Trophoblast cell (in vitro differentiated cells and primary cell): ENCODE measurements at regions not wholly inside any gene's neighbourhood (a gene's known extent, or its start where the extent isn't known, plus 50 kb on each side); places are given as distances from the start of the nearest gene placed in this dataset.

Source experiments
- DNase-seq, 2 donors: peaks; one replicate each; pipeline ENCODE4 v3.0.0-alpha.2; 2016
- H2AFZ ChIP-seq: 2 replicates; pipeline ENCODE4 v1.6.1; 2013; ENCODE audit warnings: low read length, moderate library complexity, mild to moderate bottlenecking; ENCODE audit not compliant: insufficient read depth, poor library complexity
- H2AK5ac ChIP-seq: 2 replicates; pipeline ENCODE4 v1.6.1; 2013; ENCODE audit warnings: mild to moderate bottlenecking, low read length
- H2BK120ac ChIP-seq: 2 replicates; pipeline ENCODE4 v1.6.1; 2013; ENCODE audit warnings: low read length, mild to moderate bottlenecking, moderate library complexity; ENCODE audit not compliant: insufficient read depth, poor library complexity
- H2BK12ac ChIP-seq: 2 replicates; pipeline ENCODE4 v1.6.1; 2013; ENCODE audit warnings: mild to moderate bottlenecking, low read length, moderate library complexity
- H2BK5ac ChIP-seq: 2 replicates; pipeline ENCODE4 v1.6.1; 2013; ENCODE audit warnings: low read length, low read depth, moderate library complexity, mild to moderate bottlenecking; ENCODE audit not compliant: poor library complexity
- H3K14ac ChIP-seq: 2 replicates; pipeline ENCODE4 v1.6.1; 2013; ENCODE audit warnings: mild to moderate bottlenecking, low read length
- H3K18ac ChIP-seq: 2 replicates; pipeline ENCODE4 v1.6.1; 2013; ENCODE audit warnings: mild to moderate bottlenecking, low read length
- H3K23ac ChIP-seq: 2 replicates; pipeline ENCODE4 v1.6.1; 2013; ENCODE audit warnings: low read length
- H3K27ac ChIP-seq: 2 replicates; pipeline ENCODE4 v1.5.1; 2013; ENCODE audit warnings: low read depth, mild to moderate bottlenecking, inconsistent platforms, low read length, moderate library complexity
- H3K27me3 ChIP-seq: 2 replicates; pipeline ENCODE4 v1.6.1; 2013; ENCODE audit warnings: inconsistent platforms, mild to moderate bottlenecking, low read length, moderate library complexity; ENCODE audit not compliant: insufficient read depth
- H3K36me3 ChIP-seq, 2 experiments: 1 replicate in 1 of 2; 2 replicates in 1 of 2; pipeline ENCODE4 v1.6.1; 2013; ENCODE audit warnings: low read length in 2 of 2, mild to moderate bottlenecking in 2 of 2, moderate library complexity in 1 of 2; ENCODE audit not compliant: insufficient read depth in 2 of 2, control insufficient read depth in 1 of 2
- H3K4ac ChIP-seq: 2 replicates; pipeline ENCODE4 v1.6.1; 2013; ENCODE audit warnings: low read depth, mild to moderate bottlenecking, low read length, moderate library complexity
- H3K4me1 ChIP-seq, 2 experiments: 1 replicate in 1 of 2; 2 replicates in 1 of 2; pipeline ENCODE4 v1.6.1; 2013; ENCODE audit warnings: low read length in 2 of 2, mild to moderate bottlenecking in 2 of 2, moderate library complexity in 1 of 2; ENCODE audit not compliant: insufficient read depth in 2 of 2, control insufficient read depth in 1 of 2
- H3K4me2 ChIP-seq: 2 replicates; pipeline ENCODE4 v1.6.1; 2013; ENCODE audit warnings: inconsistent platforms, mild to moderate bottlenecking, low read length, moderate library complexity
- H3K4me3 ChIP-seq: 2 replicates; pipeline ENCODE4 v1.5.1; 2013; ENCODE audit warnings: mild to moderate bottlenecking, low read depth, low read length, inconsistent platforms
- H3K79me1 ChIP-seq: one replicate; pipeline ENCODE4 v1.6.1; 2013; ENCODE audit warnings: low read length
- H3K79me2 ChIP-seq: 2 replicates; pipeline ENCODE4 v1.6.1; 2013; ENCODE audit warnings: low read length, mild to moderate bottlenecking; ENCODE audit not compliant: control insufficient read depth, insufficient read depth, poor library complexity
- H3K9ac ChIP-seq: 2 replicates; pipeline ENCODE4 v1.6.1; 2013; ENCODE audit warnings: mild to moderate bottlenecking, low read length
- H3K9me3 ChIP-seq: 2 replicates; pipeline ENCODE4 v1.6.1; 2013; ENCODE audit warnings: low read depth, mild to moderate bottlenecking, control low read depth, inconsistent platforms, low read length; ENCODE audit not compliant: insufficient read depth
- H4K12ac ChIP-seq: 2 replicates; pipeline ENCODE4 v1.6.1; 2013; ENCODE audit warnings: low read depth, mild to moderate bottlenecking, low read length, moderate library complexity
- H4K8ac ChIP-seq: 2 replicates; pipeline ENCODE4 v1.6.1; 2013; ENCODE audit warnings: low read depth, mild to moderate bottlenecking, low read length, moderate library complexity
- H4K91ac ChIP-seq: one replicate; pipeline ENCODE4 v1.6.1; 2013; ENCODE audit warnings: low read depth, mild to moderate bottlenecking, low read length, moderate library complexity
- WGBS: extraction: QIAGEN DNeasy Blood & Tissue Kit; methylation state at CpG from one replicate; pipeline ENCODE4 v1.1.7; 2013; ENCODE audit warnings: missing lambda C conversion rate; ENCODE audit not compliant: insufficient read length, insufficient coverage; ENCODE audit errors: extremely low coverage; 5-methylcytosine and 5-hydroxymethylcytosine counted together

DNA sequence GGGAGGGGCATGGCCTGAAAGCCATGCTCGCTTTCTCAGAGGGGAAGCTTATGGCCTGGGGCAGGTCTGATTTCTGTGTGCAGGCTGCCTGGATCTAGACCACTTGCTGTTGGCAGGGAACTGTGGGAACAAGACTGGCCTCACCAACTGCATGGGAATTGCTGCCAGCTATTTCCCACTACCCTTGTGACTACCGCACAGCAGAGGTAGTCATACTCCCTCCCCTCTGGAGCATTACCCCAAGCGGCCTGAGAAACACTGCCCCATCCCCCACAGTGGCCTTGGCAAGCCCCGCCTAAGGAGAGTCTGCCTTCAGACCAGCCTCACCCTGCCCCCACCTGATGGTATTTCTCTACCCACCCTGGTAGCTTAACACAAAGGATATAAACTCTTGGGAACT is 199.4 kb upstream of the CADM2 start:
- H3K4me3 ChIP-seq, result no peak overlapping the region
- H2BK12ac ChIP-seq, result no peak overlapping the region
- no peak overlapping the region for H3K27ac ChIP-seq
- H3K14ac ChIP-seq, result no peak overlapping the region
- no peak overlapping the region for H2BK5ac ChIP-seq
- H3K79me2 ChIP-seq, result no peaks in the 10 kb centered on the region
- no peak overlapping the region for H3K23ac ChIP-seq
- H3K4ac ChIP-seq, result no peak overlapping the region
- H2AK5ac ChIP-seq, result no peak overlapping the region
- H3K4me2 ChIP-seq, result no peak overlapping the region
- no peaks in the 10 kb centered on the region for H3K36me3 ChIP-seq
- no peaks in the 10 kb centered on the region for H3K4me1 ChIP-seq
- no peaks in the 10 kb centered on the region for H3K27me3 ChIP-seq
- no peaks in the 10 kb centered on the region for H3K79me1 ChIP-seq
- H2AFZ ChIP-seq, result no peak overlapping the region
- no peak for DNase-seq
- no peak overlapping the region for H3K18ac ChIP-seq
- no CpG with 5 or more reads among the region's 4 CpGs for WGBS
- H2BK120ac ChIP-seq, result no peak overlapping the region
- no peak overlapping the region for H4K8ac ChIP-seq
- H4K91ac ChIP-seq, result no peak overlapping the region
- no peak overlapping the region for H3K9ac ChIP-seq
- no peak overlapping the region for H4K12ac ChIP-seq
- no peaks in the 10 kb centered on the region for H3K9me3 ChIP-seq

DNA sequence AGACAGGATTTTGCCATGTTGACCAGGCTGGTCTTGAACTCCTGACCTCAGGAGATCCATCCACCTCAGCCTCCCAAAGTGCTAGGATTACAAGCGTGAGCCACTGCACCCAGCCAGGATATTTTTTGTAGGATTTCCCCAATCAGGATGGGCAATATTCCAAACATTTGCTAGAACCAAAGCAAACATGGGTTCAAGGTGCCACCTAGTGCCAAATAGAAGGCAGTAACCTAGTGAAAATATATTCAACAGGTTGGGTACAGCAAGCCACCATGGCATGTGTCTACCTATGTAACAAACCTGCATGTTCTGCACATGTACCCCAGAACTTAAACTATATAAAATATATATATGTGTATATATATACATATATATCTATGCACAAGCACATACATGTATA is 185.9 kb upstream of the CADM2 start:
- Histone ChIP-seq H3K79me1 (no peaks in the 10 kb centered on the region), H2AFZ (no peak overlapping the region), H3K23ac (no peak overlapping the region), H3K4me3 (no peak overlapping the region), H2BK12ac (no peak overlapping the region), H4K8ac (no peak overlapping the region), H3K27ac (no peak overlapping the region), H3K4ac (no peak overlapping the region), H3K14ac (no peak overlapping the region), H3K36me3 (no peaks in the 10 kb centered on the region), H3K9me3 (no peaks in the 10 kb centered on the region), H3K9ac (no peak overlapping the region), H2BK120ac (no peak overlapping the region), H3K4me2 (no peak overlapping the region), H3K79me2 (no peaks in the 10 kb centered on the region), H4K91ac (no peak overlapping the region), H3K27me3 (no peaks in the 10 kb centered on the region), H2BK5ac (no peak overlapping the region), H3K4me1 (no peaks in the 10 kb centered on the region), H3K18ac (no peak overlapping the region), H4K12ac (no peak overlapping the region), H2AK5ac (no peak overlapping the region)
- WGBS, result no CpG with 5 or more reads among the region's 1 CpG
- DNase-seq, result no peak

- Histone ChIP-seq H3K14ac (no peak overlapping the region), H2BK12ac (no peak overlapping the region), H3K79me1 (no peaks in the 10 kb centered on the region), H3K36me3 (no peaks in the 10 kb centered on the region), H3K4me3 (no peak overlapping the region), H3K79me2 (no peaks in the 10 kb centered on the region), H4K91ac (no peak overlapping the region), H4K12ac (no peak overlapping the region), H3K18ac (no peak overlapping the region), H4K8ac (no peak overlapping the region), H2BK120ac (no peak overlapping the region), H3K4ac (no peak overlapping the region), H3K4me2 (no peak overlapping the region), H2AFZ (no peak overlapping the region), H3K23ac (no peak overlapping the region), H2AK5ac (no peak overlapping the region), H3K9me3 (no peaks in the 10 kb centered on the region), H3K9ac (no peak overlapping the region), H3K27me3 (no peaks in the 10 kb centered on the region), H2BK5ac (no peak overlapping the region), H3K27ac (no peak overlapping the region), H3K4me1 (no peaks in the 10 kb centered on the region)
- WGBS, result 100% methylated on average over 1 of the region's 1 CpG
- DNase-seq, result no peak
Observed at GRCh38 chr3:84783281-84783680, 175.5 kb upstream of the CADM2 start.

- DNase-seq, result no peak
- Histone ChIP-seq H3K4me3 (no peak overlapping the region), H2AFZ (no peak overlapping the region), H3K27ac (no peak overlapping the region), H3K36me3 (no peaks in the 10 kb centered on the region), H3K9me3 (no peaks in the 10 kb centered on the region), H3K79me2 (no peaks in the 10 kb centered on the region), H4K12ac (no peak overlapping the region), H3K4ac (no peak overlapping the region), H3K9ac (no peak overlapping the region), H3K14ac (no peak overlapping the region), H2BK5ac (no peak overlapping the region), H4K8ac (no peak overlapping the region), H2AK5ac (no peak overlapping the region), H2BK12ac (no peak overlapping the region), H3K23ac (no peak overlapping the region), H3K4me1 (no peaks in the 10 kb centered on the region), H2BK120ac (no peak overlapping the region), H3K4me2 (no peak overlapping the region), H4K91ac (no peak overlapping the region), H3K18ac (no peak overlapping the region), H3K79me1 (no peaks in the 10 kb centered on the region), H3K27me3 (no peaks in the 10 kb centered on the region)
- no CpG with 5 or more reads among the region's 1 CpG for WGBS
Observed at GRCh38 chr3:84789961-84790360, 168.8 kb upstream of the CADM2 start.
